Activated CD8-positive, alpha-beta T cell treated with anti-CD3 and anti-CD28 coated beads for 36 hours (primary cell): ENCODE measurements at regions not wholly inside any gene's neighbourhood (a gene's known extent, or its start where the extent isn't known, plus 50 kb on each side); places are given as distances from the start of the nearest gene placed in this dataset.

Source experiments
- ATAC-seq: fragments of 200-7000 bp; cut with Tn5 transposase; one replicate; pipeline ENCODE4 v1.10.0; 2021; ENCODE audit warnings: mild to moderate bottlenecking, moderate library complexity
- CTCF ChIA-PET: fragments of 350-600 bp; sonication (Branson Sonifier 250); formaldehyde crosslinking; loops from one replicate; lab custom pipeline; 2021; ENCODE audit warnings: antibody characterized with exemption; lab: Charles Lee
- POLR2A ChIA-PET: fragments of 350-600 bp; sonication (Branson Sonifier 250); formaldehyde crosslinking; loops from one replicate; lab custom pipeline; 2021; ENCODE audit warnings: antibody characterized with exemption; lab: Charles Lee
- DNase-seq: peaks from one replicate; pipeline ENCODE4 v3.0.0-alpha.2; 2020
- H3K27ac Mint-ChIP-seq: one replicate; pipeline ENCODE4 v1.8.0; 2021; ENCODE audit warnings: mild to moderate bottlenecking, mixed read lengths
- H3K27me3 Mint-ChIP-seq: one replicate; pipeline ENCODE4 v1.8.0; 2021; ENCODE audit warnings: mixed read lengths
- H3K36me3 Mint-ChIP-seq: one replicate; pipeline ENCODE4 v1.8.0; 2021; ENCODE audit warnings: low read depth, mixed read lengths
- H3K4me1 Mint-ChIP-seq: one replicate; pipeline ENCODE4 v1.8.0; 2021; ENCODE audit warnings: low read depth, mixed read lengths
- H3K4me3 Mint-ChIP-seq: one replicate; pipeline ENCODE4 v1.8.0; 2021; ENCODE audit warnings: mild to moderate bottlenecking, moderate library complexity, mixed read lengths
- H3K9me3 Mint-ChIP-seq: one replicate; pipeline ENCODE4 v1.8.0; 2021; ENCODE audit warnings: mixed read lengths
- intact Hi-C: fragments of 100-400 bp; cut with micrococcal nuclease; formaldehyde crosslinking; loops from one replicate; pipeline ENCODE4 v1.10.0; 2022
- TF ChIP-seq, protein P1 (sequence below): fragments of 200-600 bp; IDR thresholded peaks from one replicate; pipeline ENCODE4 v1.8.0; 2022; ENCODE audit warnings: antibody characterized with exemption, mild to moderate bottlenecking

DNA sequence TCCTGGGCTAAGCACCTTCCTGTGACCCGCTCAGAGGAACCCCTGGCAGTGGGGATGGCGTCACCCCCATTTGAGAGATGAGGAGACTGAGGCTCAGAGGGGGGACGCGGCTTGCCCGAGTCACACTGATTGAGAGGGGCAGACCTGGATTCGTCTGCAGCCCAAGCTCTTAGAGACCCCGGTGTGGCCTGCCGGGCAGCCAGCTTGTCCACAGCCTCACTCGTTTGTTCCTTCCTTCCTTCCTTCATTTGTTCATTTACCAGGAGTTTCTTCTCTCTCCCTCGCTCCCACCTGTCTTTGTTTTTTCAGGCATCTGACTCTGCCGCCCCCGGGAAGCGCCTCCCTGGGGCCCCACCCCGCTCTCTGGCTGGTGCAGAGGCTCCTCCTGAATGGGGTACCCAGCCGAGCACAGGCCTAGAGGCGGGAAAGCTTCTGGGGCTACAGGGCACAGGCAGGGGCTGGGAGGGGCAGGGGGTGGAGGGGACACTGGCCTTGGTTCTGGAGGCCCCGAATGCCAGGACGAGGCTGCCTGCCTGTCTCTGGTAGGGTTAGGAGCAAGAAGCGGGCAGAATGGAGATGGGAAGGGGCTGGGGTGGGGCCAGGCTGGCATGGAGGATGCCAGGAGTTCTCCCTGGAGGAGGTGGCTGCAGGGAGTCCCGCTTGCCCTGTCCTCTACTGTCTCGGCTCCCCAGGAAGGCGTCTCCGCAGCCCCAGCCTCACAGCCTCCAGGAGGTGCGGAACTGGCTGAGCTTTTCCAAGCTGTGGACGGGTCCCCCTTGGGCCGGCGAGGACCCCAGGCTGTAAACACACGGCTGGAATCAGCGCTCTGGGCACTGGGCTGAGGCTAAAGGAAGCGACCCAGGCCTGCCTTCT, 91.6 kb downstream of the UNCX start:
- Mint-ChIP-seq H3K27ac (no peak overlapping the region), H3K36me3 (no peaks in the 10 kb centered on the region), H3K9me3 (no peaks in the 10 kb centered on the region), H3K27me3 (peaks cover 8% of the 10 kb centered on the region), H3K4me3 (no peak overlapping the region), H3K4me1 (no peaks in the 10 kb centered on the region)
- DNase-seq (no peak), ATAC-seq (no peak)
- intact Hi-C loops: no loop called here
- ChIA-PET POLR2A (no interaction called here), CTCF (no interaction called here)
- TF ChIP-seq, protein P1, sequence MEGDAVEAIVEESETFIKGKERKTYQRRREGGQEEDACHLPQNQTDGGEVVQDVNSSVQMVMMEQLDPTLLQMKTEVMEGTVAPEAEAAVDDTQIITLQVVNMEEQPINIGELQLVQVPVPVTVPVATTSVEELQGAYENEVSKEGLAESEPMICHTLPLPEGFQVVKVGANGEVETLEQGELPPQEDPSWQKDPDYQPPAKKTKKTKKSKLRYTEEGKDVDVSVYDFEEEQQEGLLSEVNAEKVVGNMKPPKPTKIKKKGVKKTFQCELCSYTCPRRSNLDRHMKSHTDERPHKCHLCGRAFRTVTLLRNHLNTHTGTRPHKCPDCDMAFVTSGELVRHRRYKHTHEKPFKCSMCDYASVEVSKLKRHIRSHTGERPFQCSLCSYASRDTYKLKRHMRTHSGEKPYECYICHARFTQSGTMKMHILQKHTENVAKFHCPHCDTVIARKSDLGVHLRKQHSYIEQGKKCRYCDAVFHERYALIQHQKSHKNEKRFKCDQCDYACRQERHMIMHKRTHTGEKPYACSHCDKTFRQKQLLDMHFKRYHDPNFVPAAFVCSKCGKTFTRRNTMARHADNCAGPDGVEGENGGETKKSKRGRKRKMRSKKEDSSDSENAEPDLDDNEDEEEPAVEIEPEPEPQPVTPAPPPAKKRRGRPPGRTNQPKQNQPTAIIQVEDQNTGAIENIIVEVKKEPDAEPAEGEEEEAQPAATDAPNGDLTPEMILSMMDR: no peak

DNA sequence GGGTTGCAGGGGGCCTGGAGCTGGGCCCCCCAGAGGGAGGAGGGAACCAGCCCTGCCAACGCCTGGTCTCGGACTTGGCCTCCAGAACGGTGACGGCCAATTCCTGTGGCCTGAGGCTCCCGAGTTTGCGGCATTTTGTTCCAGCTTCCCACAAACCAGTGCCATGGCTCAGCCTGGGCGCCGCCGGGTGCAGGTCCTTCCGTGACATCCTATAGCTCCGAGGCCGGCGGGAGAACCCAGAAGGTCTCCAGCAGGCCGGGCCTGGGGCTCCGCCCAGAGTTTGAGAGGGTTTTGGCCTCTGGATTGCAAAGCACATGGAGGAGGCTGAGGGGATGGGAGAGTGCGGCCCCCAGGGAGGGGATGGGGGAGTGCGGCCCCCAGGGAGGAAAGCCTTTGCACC, 92.6 kb downstream of the UNCX start:
- TF ChIP-seq, protein P1: no peak
- Mint-ChIP-seq H3K27ac (no peak overlapping the region), H3K36me3 (no peaks in the 10 kb centered on the region), H3K9me3 (no peaks in the 10 kb centered on the region), H3K27me3 (peaks cover 8% of the 10 kb centered on the region), H3K4me3 (no peak overlapping the region), H3K4me1 (no peaks in the 10 kb centered on the region)
- ChIA-PET POLR2A (no interaction called here), CTCF (no interaction called here)
- intact Hi-C loops: no loop called here
- ATAC-seq (no peak), DNase-seq (no peak)

DNA sequence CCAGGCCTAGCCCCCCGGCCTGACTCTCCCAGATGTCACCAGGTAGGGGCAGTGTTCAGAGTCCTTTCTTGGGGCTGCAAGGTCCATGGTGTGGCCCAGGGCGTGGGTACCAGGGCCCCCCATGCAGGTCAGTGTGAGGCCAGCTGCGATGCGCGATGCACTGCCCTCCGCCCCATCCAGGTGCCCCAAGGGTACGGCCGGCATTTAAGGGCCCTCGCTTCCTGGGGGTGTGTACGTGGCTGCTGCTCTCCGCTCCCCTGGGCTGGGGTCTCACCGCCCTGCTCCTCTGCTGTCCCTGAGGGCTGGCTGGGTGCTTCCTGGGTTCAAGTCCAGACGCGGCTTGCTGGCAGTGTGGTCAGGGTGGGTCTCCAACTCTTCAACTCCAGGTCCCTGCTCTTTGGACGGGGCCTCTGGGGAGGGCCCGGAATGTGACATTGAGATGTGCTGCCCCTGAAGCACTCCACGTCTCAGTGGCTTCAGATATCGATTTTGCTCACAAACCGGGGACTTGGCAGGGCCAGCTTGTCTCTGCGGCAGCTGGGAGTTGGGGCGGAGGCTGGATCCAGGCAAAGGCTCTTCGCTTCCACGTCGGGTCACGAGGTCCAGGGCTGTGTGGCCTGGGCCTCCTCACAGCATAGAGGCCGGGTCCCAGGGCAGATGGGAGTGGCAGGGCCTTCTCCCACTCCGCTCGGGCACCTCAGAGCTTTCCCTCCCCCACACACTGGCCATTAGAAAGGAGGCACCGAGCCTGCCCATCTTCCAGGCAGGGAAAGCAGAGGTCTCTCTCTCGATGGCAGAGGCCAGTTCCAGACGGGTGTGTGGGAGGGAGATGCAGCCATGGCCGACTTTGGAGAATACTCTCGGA, 93.2 kb downstream of the UNCX start:
- Mint-ChIP-seq H3K4me3 (no peak overlapping the region), H3K9me3 (no peaks in the 10 kb centered on the region), H3K36me3 (no peaks in the 10 kb centered on the region), H3K27ac (no peak overlapping the region), H3K27me3 (peaks cover 8% of the 10 kb centered on the region), H3K4me1 (no peaks in the 10 kb centered on the region)
- intact Hi-C loops: no loop called here
- DNase-seq (no peak), ATAC-seq (no peak)
- ChIA-PET POLR2A (no interaction called here), CTCF (no interaction called here)
- TF ChIP-seq, protein P1: no peak

DNA sequence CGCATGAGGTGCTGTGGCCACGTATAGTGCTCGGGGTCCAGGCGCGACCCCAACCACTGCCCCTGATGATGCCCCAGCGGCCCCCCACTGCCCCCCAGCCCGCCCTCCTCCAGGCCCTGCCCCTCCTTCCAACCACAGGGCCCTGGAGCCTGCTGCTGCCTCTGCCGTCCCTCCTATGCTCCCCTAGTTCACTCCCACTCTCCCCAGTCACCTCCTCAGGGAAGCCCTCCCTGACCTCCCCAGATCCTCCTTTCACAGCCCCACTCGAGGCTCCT, 93.8 kb downstream of the UNCX start:
- H3K4me1 Mint-ChIP-seq: no peaks in the 10 kb centered on the region

More for the DNA sequence above, 93.8 kb downstream of the UNCX start:
- TF ChIP-seq, protein P1: no peak
- Mint-ChIP-seq H3K27me3 (peaks cover 8% of the 10 kb centered on the region), H3K36me3 (no peaks in the 10 kb centered on the region), H3K27ac (no peak overlapping the region), H3K4me3 (no peak overlapping the region), H3K9me3 (no peaks in the 10 kb centered on the region)
- ChIA-PET CTCF (no interaction called here), POLR2A (no interaction called here)
- DNase-seq: no peak
- ATAC-seq: no peak
- intact Hi-C loops: no loop called here
